DND-41 (cell line): ENCODE measurements at regions not wholly inside any gene's neighbourhood (a gene's known extent, or its start where the extent isn't known, plus 50 kb on each side); places are given as distances from the start of the nearest gene placed in this dataset.

ENCODE experiments used
- ATAC-seq: fragments of 200-7000 bp; cut with Tn5 transposase; 3 replicates; pipeline ENCODE4 v1.9.1; 2021; ENCODE audit warnings: low read depth; ENCODE audit not compliant: insufficient read depth
- DNase-seq: peaks from one replicate; pipeline ENCODE4 v3.0.0-alpha.2; 2020
- H2AFZ ChIP-seq: 2 replicates; pipeline ENCODE4 v1.6.0; 2012; ENCODE audit warnings: low read depth, low read length
- H3K27ac ChIP-seq: 2 replicates; pipeline ENCODE4 v1.5.1; 2012; ENCODE audit warnings: low read length, inconsistent platforms
- H3K27me3 ChIP-seq: fragments of 200-600 bp; sonication (generic); 2 replicates; pipeline ENCODE4 v1.6.0; 2012; ENCODE audit warnings: low read length, mild to moderate bottlenecking, inconsistent platforms; ENCODE audit not compliant: insufficient read depth, poor library complexity
- H3K36me3 ChIP-seq: 2 replicates; pipeline ENCODE4 v1.5.1; 2012; ENCODE audit warnings: low read length, inconsistent platforms; ENCODE audit not compliant: insufficient read depth
- H3K4me1 ChIP-seq: 2 replicates; pipeline ENCODE4 v1.5.1; 2012; ENCODE audit warnings: mild to moderate bottlenecking, low read length; ENCODE audit not compliant: insufficient read depth
- H3K4me2 ChIP-seq: 2 replicates; pipeline ENCODE4 v1.6.0; 2012; ENCODE audit warnings: mild to moderate bottlenecking, moderate library complexity, low read length, inconsistent platforms; ENCODE audit not compliant: insufficient read depth
- H3K4me3 ChIP-seq, 2 experiments: fragments of 200-600 bp in 1 of 2; shearing (Covaris generic) in 1 of 2; 2 replicates each; pipeline ENCODE4 v1.5.1; 2012 to 2016; ENCODE audit warnings: inconsistent platforms in 2 of 2, low read length in 2 of 2, mild to moderate bottlenecking in 2 of 2, low read depth in 1 of 2, moderate library complexity in 1 of 2
- H3K79me2 ChIP-seq: 2 replicates; pipeline ENCODE4 v1.6.0; 2012; ENCODE audit warnings: low read length, inconsistent platforms; ENCODE audit not compliant: insufficient read depth
- H3K9ac ChIP-seq: 2 replicates; pipeline ENCODE4 v1.6.0; 2012; ENCODE audit warnings: low read depth, mild to moderate bottlenecking, inconsistent platforms, low read length, moderate library complexity
- H3K9me3 ChIP-seq: 2 replicates; pipeline ENCODE4 v1.5.1; 2012; ENCODE audit warnings: low read length, moderate library complexity, mild to moderate bottlenecking, inconsistent platforms; ENCODE audit not compliant: insufficient read depth, severe bottlenecking
- H4K20me1 ChIP-seq: 2 replicates; pipeline ENCODE4 v1.6.0; 2012; ENCODE audit warnings: low read length; ENCODE audit not compliant: insufficient read depth
- CTCF ChIP-seq: IDR thresholded peaks from 2 replicates; pipeline ENCODE4 v1.5.1; 2012; ENCODE audit warnings: borderline replicate concordance, low read length, moderate library complexity, mild to moderate bottlenecking; ENCODE audit not compliant: poor library complexity, severe bottlenecking; ENCODE audit errors: extremely low read depth
- EZH2 ChIP-seq: IDR thresholded peaks from 3 replicates; pipeline ENCODE4 v1.6.1; 2012; ENCODE audit warnings: borderline replicate concordance, low read depth, mild to moderate bottlenecking, moderate library complexity, low read length, inconsistent platforms; ENCODE audit not compliant: severe bottlenecking

GRCh38 chr16:52786091-52786490 lies 239.1 kb upstream of the TOX3 start:
- no peak for DNase-seq
- Histone ChIP-seq H3K4me2 (no peak overlapping the region), H3K9me3 (no peaks in the 10 kb centered on the region), H4K20me1 (no peaks in the 10 kb centered on the region), H3K27me3 (no peaks in the 10 kb centered on the region), H3K36me3 (no peaks in the 10 kb centered on the region), H2AFZ (no peak overlapping the region), H3K4me1 (no peaks in the 10 kb centered on the region), H3K9ac (no peak overlapping the region), H3K27ac (no peak overlapping the region), H3K79me2 (no peaks in the 10 kb centered on the region), H3K4me3 (no peak overlapping the region)
- peak; percentile 31; the same call in 1 of the 3 replicates for ATAC-seq
- TF ChIP-seq CTCF, result peak; percentile 5
- no peak for TF ChIP-seq EZH2

- no peaks in the 10 kb centered on the region for H3K4me1 ChIP-seq
- H3K9me3 ChIP-seq, result no peaks in the 10 kb centered on the region
- no peak overlapping the region for H3K4me2 ChIP-seq
- no peak for ATAC-seq
- no peak for DNase-seq
- no peaks in the 10 kb centered on the region for H3K79me2 ChIP-seq
- H3K36me3 ChIP-seq, result no peaks in the 10 kb centered on the region
- H3K4me3 ChIP-seq, result no peak overlapping the region
- H4K20me1 ChIP-seq, result no peaks in the 10 kb centered on the region
- H3K27me3 ChIP-seq, result no peaks in the 10 kb centered on the region
- H3K27ac ChIP-seq, result no peak overlapping the region
- H2AFZ ChIP-seq, result no peak overlapping the region
- TF ChIP-seq CTCF, result no peak
- TF ChIP-seq EZH2, result no peak
- H3K9ac ChIP-seq, result no peak overlapping the region
These were observed 238.7 kb upstream of the TOX3 start for GRCh38 chr16:52785653-52786052.

GRCh38 chr16:52783616-52784015 lies 236.7 kb upstream of the TOX3 start:
- no peak overlapping the region for H3K4me3 ChIP-seq
- DNase-seq, result no peak
- H3K36me3 ChIP-seq, result no peaks in the 10 kb centered on the region
- H3K4me1 ChIP-seq, result no peaks in the 10 kb centered on the region
- no peak overlapping the region for H3K4me2 ChIP-seq
- no peak overlapping the region for H2AFZ ChIP-seq
- H3K27ac ChIP-seq, result no peak overlapping the region
- TF ChIP-seq EZH2, result no peak
- no peak for TF ChIP-seq CTCF
- no peak for ATAC-seq
- no peak overlapping the region for H3K9ac ChIP-seq
- H3K9me3 ChIP-seq, result no peaks in the 10 kb centered on the region
- H4K20me1 ChIP-seq, result no peaks in the 10 kb centered on the region
- no peaks in the 10 kb centered on the region for H3K79me2 ChIP-seq
- no peaks in the 10 kb centered on the region for H3K27me3 ChIP-seq

GRCh38 chr16:52781005-52781630 lies 234.2 kb upstream of the TOX3 start:
- Histone ChIP-seq H3K79me2 (no peaks in the 10 kb centered on the region), H3K27ac (no peak overlapping the region), H3K27me3 (no peaks in the 10 kb centered on the region), H3K9me3 (no peaks in the 10 kb centered on the region), H2AFZ (no peak overlapping the region), H3K4me3 (no peak overlapping the region), H4K20me1 (no peaks in the 10 kb centered on the region), H3K4me1 (no peaks in the 10 kb centered on the region), H3K4me2 (no peak overlapping the region), H3K36me3 (no peaks in the 10 kb centered on the region), H3K9ac (no peak overlapping the region)
- ATAC-seq (no peak), DNase-seq (no peak)
- TF ChIP-seq CTCF (no peak), EZH2 (no peak)
